CD1c-positive myeloid dendritic cell (primary cell): ENCODE measurements at regions not wholly inside any gene's neighbourhood (a gene's known extent, or its start where the extent isn't known, plus 50 kb on each side); places are given as distances from the start of the nearest gene placed in this dataset.
"Not testable (repeated sequence)": the region's sequence is repeated elsewhere in the genome, so short reads cannot be mapped to it uniquely, and the experiment has no call there.

Source experiments
- DNase-seq: peaks from one replicate; pipeline ENCODE4 v3.0.0-alpha.2; 2016; ENCODE audit errors: extremely low spot score

GRCh38 chr17:51347851-51348584, 87.7 kb downstream of the UTP18 start:
- no peak for DNase-seq

DNA sequence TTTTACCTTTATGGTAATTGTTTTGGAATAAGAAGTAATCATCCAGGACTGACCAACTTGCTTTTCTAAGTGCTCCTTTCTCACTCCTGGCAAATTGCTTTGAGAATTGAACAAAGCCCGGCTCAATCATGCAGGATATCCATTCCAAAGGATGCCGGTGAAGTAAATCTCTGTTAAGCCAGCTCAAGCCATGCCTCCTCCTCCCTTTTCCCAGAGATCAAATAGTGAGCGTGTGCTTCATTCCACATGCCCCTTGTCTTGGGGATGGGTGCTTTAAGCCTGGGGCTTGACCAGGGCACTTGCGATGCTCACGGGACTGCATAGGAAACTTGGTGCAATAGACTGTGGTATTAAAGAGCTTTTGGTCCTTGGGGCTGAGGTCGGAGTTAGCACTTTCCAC, 90.7 kb downstream of the UTP18 start:
- DNase-seq = no peak

DNA sequence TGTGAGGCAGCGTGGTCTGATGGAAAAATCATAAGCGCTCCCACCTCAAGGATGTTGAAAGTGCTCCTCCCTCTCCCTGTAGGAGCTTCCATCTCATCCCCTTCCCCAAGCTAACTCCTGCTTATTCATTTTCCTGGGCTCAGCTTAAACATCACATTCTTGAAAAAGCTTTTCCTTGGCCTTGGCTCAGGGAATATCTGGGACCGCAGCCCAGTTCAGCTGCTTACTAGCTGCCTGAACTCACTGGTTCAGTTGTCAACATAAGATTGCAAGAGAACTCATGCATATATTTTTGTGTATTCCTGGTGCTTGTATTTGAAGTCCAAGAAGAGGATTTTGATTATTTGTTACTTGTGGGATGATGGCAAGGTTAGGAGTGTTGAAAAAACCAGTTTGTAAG, 91.5 kb downstream of the UTP18 start:
- no peak for DNase-seq

- no peak for DNase-seq
Measured at GRCh38 chr17:51352798-51353197, 92.5 kb downstream of the UTP18 start.

- DNase-seq = no peak
Measured at GRCh38 chr17:51353296-51353695, 93.0 kb downstream of the UTP18 start.

DNA sequence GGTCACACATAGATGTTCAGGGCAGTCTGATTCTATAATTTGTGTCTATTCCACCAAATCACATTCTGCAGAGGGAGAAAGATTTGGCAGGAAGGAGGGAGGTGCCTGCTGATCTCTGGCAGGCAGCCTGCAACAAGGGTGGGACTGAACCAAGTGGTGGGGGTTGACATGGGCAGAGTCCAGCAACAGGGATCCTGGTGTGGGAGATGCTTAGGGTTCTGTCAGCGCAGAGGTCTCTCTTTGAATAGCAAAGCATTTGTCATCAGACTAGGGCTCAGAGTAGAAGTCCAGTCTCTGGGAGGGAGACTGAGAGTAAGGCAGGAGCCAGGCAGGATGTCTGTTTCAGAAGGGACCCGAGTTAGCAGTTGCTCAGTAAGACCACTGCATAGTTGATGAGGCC, 94.6 kb downstream of the UTP18 start:
- no peak for DNase-seq

- DNase-seq = peak; percentile 19
Measured at GRCh38 chr17:51355441-51356410, 95.4 kb downstream of the UTP18 start.

DNA sequence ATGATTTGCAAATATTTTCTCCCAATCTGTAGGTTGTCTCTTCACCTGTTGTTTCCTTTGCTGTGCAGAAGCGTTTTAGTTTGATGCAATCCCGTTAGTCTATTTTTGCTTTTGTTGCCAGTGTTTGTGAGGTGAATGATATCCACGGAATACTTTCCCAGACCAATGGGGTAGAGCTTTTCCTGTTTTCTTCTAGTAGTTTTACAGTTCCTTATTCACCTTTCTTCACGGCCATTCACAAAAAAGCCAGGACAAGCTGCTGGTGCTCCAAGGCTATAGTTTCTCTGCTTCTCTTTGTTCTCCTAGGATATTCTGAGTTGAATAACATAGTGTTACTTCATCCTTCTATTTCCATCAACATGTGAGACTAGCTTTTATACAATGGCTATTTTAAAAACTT, 98.7 kb downstream of the UTP18 start:
- no peak for DNase-seq

- no peak for DNase-seq
Measured at GRCh38 chr17:51362811-51363585, 102.7 kb downstream of the UTP18 start.

GRCh38 chr17:51365090-51365489, 104.7 kb downstream of the UTP18 start:
- DNase-seq = peak; percentile 33

GRCh38 chr17:51366866-51367265, 106.5 kb downstream of the UTP18 start:
- no peak for DNase-seq

GRCh38 chr17:51367836-51368235, 107.5 kb downstream of the UTP18 start:
- DNase-seq = not testable (repeated sequence)

DNA sequence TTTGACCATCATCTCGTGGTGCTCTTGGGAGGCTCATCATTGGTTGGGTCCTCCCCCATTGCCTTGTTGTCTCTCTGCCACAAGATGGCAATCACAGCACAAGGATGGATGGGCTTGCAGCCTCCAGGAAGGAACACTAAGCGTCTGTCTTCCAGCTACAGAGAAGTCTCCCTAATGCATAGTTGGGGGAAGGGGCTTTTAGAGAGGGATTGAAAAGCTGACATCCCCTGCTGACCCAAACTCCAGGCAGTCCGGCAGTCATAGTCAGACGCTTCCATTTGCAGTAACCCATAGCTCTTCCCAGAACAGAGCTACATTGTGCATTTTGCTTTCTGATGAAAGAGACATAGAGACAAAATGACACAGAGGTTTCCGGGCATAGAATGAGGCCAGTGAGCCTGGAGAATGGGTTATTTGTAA, 111.4 kb downstream of the UTP18 start:
- peak; percentile 64 for DNase-seq

GRCh38 chr17:51372345-51373004, 112.1 kb downstream of the UTP18 start:
- DNase-seq = peak; percentile 84

GRCh38 chr17:51373489-51374152, 113.3 kb downstream of the UTP18 start:
- DNase-seq = no peak

DNA sequence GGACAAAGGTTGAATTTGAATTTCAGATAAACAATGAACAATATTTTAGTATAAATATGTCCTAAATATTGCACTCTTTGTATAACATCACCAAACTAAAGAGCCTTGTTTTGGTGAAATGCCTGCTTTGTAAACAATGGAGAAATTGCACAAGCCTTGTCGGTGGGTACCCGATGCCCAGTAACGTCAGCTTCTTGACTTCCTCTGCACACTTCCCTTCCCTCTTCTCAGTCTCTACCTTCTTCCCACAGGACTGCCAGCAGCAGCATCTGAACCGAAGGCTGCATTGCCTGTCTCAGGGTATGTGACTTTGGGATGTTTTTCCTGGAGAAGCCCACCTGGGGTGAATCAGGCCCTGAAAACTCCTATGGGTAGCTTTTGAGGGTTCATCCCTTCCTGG, 113.9 kb downstream of the UTP18 start:
- DNase-seq = peak; percentile 18

DNA sequence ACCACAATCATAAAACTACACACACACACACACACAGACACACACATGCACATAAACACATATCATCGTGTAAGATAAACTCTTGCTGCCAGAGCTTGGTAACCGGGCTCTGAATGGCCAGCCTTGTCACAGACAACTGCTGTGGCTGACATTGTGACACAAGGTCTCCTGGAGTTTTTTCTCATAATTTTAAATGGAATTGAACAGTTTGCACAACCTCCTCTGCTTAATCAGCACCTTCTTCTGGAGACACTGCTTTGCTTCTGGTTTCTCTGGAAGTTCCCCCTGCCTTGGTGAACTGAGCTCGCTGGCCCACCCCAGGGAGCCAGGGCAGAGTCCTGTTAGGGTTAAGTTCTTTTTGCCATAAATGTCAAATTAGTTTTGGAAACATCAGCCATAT, 115.4 kb downstream of the UTP18 start:
- no peak for DNase-seq

- DNase-seq = no peak
Measured at GRCh38 chr17:51376739-51377138, 116.4 kb downstream of the UTP18 start.

DNA sequence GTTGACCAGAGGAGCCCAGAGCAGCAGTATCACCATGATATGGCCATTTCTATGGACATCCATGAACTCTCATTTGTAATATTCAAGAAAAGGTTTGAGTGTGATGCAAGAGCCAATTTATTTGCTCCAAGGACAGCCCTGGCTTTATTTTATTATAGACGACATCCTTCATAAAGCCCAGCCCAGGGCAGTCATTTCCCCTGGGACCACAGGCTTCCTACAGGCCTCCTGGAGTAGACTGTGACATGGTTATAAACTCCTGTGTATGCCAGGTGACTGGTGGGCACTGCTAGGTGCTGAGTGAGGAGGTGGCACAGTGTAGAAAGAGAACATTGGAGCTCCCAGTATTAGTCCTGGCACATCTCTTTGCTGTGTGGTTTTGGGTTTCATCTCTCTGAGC, 120.9 kb downstream of the UTP18 start:
- DNase-seq = no peak

DNA sequence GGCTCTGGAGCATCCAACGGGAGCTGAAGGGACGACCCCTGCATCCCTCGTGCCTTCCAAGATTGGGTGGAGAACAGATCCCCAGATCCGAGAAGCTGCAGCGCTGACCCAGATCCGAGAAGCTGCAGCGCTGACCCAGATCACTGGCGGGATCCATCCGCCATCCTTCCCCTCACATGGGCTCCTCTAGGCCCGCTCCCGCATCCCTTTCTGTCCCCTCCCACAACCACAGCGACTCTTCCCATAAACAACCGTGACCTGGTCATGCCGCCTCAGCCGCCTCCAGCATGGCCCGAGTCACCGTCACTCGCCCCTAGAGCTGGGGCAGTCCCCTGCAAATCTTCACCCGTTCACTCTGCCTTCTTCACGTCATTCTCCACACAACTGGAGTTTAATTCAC, 124.9 kb downstream of the UTP18 start:
- no peak for DNase-seq

GRCh38 chr17:51387582-51387981, 127.2 kb downstream of the UTP18 start:
- DNase-seq = no peak
